Mucosa of descending colon (tissue), 3 donors: ENCODE measurements at regions not wholly inside any gene's neighbourhood (a gene's known extent, or its start where the extent isn't known, plus 50 kb on each side); places are given as distances from the start of the nearest gene placed in this dataset.

Experiments
- ATAC-seq: fragments of 200-7000 bp; cut with Tn5 transposase; one replicate; pipeline ENCODE4 v1.9.1; 2020; ENCODE audit warnings: mild to moderate bottlenecking, moderate library complexity
- DNase-seq, 3 donors: peaks; one replicate each; pipeline ENCODE4 v3.0.0-alpha.2; 2020
- H3K36me3 ChIP-seq: fragments of 200-600 bp; one replicate; pipeline ENCODE4 v1.8.0; 2021; ENCODE audit warnings: low read depth, mild to moderate bottlenecking
- H3K4me1 ChIP-seq: fragments of 200-600 bp; one replicate; pipeline ENCODE4 v1.8.0; 2021; ENCODE audit warnings: low read depth, mild to moderate bottlenecking
- H3K4me3 ChIP-seq: fragments of 200-600 bp; one replicate; pipeline ENCODE4 v1.8.0; 2021; ENCODE audit warnings: mild to moderate bottlenecking
- H3K9me3 ChIP-seq: fragments of 200-600 bp; one replicate; pipeline ENCODE4 v1.8.0; 2021; ENCODE audit warnings: mild to moderate bottlenecking
- intact Hi-C, 2 donors: fragments of 100-400 bp; cut with DNase I in 1 of 2; cut with micrococcal nuclease in 1 of 2; formaldehyde crosslinking; loops; one replicate each; pipeline versions ENCODE4 v1.11.0 to v1.11.1; 2022; cut with DNase I, micrococcal nuclease
- TF ChIP-seq, protein P1 (sequence below): fragments of 200-600 bp; IDR thresholded peaks from one replicate; pipeline ENCODE4 v1.8.0; 2022; ENCODE audit warnings: antibody characterized with exemption, mild to moderate bottlenecking
- donor health status: DM: no; HTN: no; CAD: no; lungs with moderate emphysema.
- donor health status: DM: no; HTN: no; CAD: no.
- donor health status: DM: no; HTN: yes; CAD: no.

GRCh38 chr7:156147756-156148504 is 335.7 kb upstream of the SHH start:
- ATAC-seq (no peak), DNase-seq (no peak)
- H3K36me3 ChIP-seq, result no peaks in the 10 kb centered on the region
- intact Hi-C loops, result no loop called here
- TF ChIP-seq, protein P1, sequence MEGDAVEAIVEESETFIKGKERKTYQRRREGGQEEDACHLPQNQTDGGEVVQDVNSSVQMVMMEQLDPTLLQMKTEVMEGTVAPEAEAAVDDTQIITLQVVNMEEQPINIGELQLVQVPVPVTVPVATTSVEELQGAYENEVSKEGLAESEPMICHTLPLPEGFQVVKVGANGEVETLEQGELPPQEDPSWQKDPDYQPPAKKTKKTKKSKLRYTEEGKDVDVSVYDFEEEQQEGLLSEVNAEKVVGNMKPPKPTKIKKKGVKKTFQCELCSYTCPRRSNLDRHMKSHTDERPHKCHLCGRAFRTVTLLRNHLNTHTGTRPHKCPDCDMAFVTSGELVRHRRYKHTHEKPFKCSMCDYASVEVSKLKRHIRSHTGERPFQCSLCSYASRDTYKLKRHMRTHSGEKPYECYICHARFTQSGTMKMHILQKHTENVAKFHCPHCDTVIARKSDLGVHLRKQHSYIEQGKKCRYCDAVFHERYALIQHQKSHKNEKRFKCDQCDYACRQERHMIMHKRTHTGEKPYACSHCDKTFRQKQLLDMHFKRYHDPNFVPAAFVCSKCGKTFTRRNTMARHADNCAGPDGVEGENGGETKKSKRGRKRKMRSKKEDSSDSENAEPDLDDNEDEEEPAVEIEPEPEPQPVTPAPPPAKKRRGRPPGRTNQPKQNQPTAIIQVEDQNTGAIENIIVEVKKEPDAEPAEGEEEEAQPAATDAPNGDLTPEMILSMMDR, result no peak
- no peak overlapping the region for H3K4me3 ChIP-seq
- H3K4me1 ChIP-seq, result no peaks in the 10 kb centered on the region
- no peaks in the 10 kb centered on the region for H3K9me3 ChIP-seq

DNA sequence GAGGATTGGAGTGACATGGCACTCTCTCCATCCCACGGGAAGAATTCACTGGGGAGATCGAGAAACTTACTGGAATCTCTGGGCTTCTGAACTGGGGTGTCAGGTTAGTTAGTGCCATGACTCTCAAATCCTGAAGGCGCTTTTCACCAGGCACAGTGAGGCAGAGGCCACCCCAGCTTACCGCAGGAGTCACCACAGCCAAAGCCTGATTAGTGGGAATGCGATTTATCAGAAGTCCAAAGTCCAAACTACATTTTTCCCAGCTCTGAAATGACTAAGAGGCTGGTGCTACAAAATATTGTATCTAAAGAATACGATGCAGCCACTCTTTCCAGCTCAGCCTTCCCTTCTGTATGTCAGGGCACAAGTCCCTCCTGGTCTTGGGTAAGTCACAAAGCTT is 334.8 kb upstream of the SHH start:
- Histone ChIP-seq H3K4me1 (no peaks in the 10 kb centered on the region), H3K36me3 (no peaks in the 10 kb centered on the region), H3K4me3 (no peak overlapping the region), H3K9me3 (no peaks in the 10 kb centered on the region)
- TF ChIP-seq, protein P1, result no peak
- ATAC-seq (no peak), DNase-seq (no peak)
- intact Hi-C loops, result no loop called here

GRCh38 chr7:156145996-156146395 is 333.7 kb upstream of the SHH start:
- intact Hi-C loops, result no loop called here
- H3K4me3 ChIP-seq, result no peak overlapping the region
- ATAC-seq, result no peak
- no peaks in the 10 kb centered on the region for H3K36me3 ChIP-seq
- H3K4me1 ChIP-seq, result no peaks in the 10 kb centered on the region
- TF ChIP-seq, protein P1, result no peak
- DNase-seq, result no peak
- H3K9me3 ChIP-seq, result no peaks in the 10 kb centered on the region

DNA sequence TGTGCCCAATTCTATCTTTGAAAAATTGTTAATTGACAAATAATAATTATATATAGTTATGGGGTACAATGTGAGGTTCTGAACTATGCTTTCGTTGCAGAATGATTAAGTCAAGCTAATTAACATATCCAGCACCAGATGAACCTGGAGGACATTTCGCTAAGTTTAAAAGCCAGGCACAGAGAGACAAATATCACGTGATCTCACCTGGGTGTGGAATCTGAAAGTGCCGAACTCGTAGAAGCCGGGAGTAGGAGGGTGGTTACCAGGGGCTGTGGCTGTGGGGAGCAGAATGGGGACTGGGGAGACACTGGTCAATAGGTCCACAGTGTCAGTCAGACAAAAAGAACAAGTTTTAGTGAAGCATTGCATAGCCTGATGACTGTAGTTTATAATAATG is 332.9 kb upstream of the SHH start:
- Histone ChIP-seq H3K36me3 (no peaks in the 10 kb centered on the region), H3K4me3 (no peak overlapping the region), H3K4me1 (no peaks in the 10 kb centered on the region), H3K9me3 (no peaks in the 10 kb centered on the region)
- ATAC-seq, result no peak
- DNase-seq, result no peak
- TF ChIP-seq, protein P1, result no peak
- intact Hi-C loops, result no loop called here

- Histone ChIP-seq H3K4me1 (no peaks in the 10 kb centered on the region), H3K9me3 (no peaks in the 10 kb centered on the region), H3K4me3 (no peak overlapping the region), H3K36me3 (no peaks in the 10 kb centered on the region)
- ATAC-seq, result no peak
- TF ChIP-seq, protein P1, result no peak
- intact Hi-C loops, result no loop called here
- DNase-seq, result no peak
Observed at GRCh38 chr7:156143683-156144082, 331.4 kb upstream of the SHH start.

- intact Hi-C loops, result no loop called here
- no peak for DNase-seq
Observed at GRCh38 chr7:156143158-156143557, 330.9 kb upstream of the SHH start.

More at GRCh38 chr7:156143158-156143557, 330.9 kb upstream of the SHH start:
- H3K4me3 ChIP-seq, result no peak overlapping the region
- H3K4me1 ChIP-seq, result no peaks in the 10 kb centered on the region
- TF ChIP-seq, protein P1, result no peak
- ATAC-seq, result no peak
- no peaks in the 10 kb centered on the region for H3K9me3 ChIP-seq
- no peaks in the 10 kb centered on the region for H3K36me3 ChIP-seq
